ENCODE measurements at regions not wholly inside any gene's neighbourhood (a gene's known extent, or its start where the extent isn't known, plus 50 kb on each side); places are given as distances from the start of the nearest gene placed in this dataset.
"Not testable (repeated sequence)": the region's sequence is repeated elsewhere in the genome, so short reads cannot be mapped to it uniquely, and the experiment has no call there.

DNA sequence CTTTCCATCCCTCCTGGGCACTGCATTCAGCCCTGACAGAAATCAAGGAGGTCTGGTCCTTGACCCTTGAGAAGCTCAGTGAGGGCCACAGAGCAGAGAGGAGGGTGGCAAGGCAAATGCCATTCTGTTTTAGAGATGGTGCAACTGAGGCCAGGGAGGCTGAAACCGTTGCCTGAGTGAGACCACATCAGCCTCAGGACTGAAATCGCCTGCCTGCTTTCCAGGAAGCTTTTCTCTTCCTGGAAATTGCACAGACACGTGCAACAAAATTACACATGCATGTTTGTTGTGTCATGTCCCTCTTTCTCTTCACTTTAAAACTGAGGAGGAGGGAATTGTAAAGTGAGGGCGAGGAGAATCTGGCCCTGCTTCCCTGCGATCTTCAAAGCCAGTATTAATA lies 113.7 kb upstream of the PDE10A start:
- no peak for DNase-seq (ENCODE audit: low read depth)

- no peak for DNase-seq (ENCODE audit: low read depth)
These were observed 112.7 kb upstream of the PDE10A start for GRCh38 chr6:165775721-165776120.

DNA sequence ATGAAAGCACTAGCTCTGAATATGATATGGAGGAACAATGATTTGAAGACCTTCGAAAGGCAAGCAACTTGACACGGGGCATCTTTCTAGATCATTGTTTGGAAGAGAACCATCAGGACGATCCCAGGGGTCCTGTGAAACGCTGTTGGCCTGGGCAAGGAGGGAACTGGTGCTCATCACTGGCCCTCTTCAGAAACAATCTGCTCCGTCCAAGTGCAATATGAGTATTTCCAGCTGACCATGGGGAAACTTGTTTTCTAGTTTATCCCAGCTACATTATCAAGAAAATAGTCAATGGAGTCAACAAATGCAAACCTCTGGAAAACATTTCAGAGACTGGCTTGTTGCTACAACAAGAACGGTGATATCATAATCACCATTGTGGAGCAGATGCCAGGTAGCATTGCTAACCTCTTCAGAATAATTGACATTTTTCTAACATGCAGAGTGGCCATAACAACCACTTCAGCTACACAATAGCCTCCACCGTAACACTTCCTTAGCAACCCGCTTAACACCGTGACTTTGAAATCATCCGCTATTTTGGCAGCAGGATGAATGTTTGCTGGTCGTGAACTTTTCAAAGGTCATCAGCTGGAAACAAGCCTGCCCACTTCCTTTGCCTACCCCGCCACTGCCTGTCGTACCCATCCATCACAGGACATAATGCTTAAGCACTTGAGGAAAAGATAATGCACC lies 112.0 kb upstream of the PDE10A start:
- no peak for DNase-seq (ENCODE audit: low read depth)

DNA sequence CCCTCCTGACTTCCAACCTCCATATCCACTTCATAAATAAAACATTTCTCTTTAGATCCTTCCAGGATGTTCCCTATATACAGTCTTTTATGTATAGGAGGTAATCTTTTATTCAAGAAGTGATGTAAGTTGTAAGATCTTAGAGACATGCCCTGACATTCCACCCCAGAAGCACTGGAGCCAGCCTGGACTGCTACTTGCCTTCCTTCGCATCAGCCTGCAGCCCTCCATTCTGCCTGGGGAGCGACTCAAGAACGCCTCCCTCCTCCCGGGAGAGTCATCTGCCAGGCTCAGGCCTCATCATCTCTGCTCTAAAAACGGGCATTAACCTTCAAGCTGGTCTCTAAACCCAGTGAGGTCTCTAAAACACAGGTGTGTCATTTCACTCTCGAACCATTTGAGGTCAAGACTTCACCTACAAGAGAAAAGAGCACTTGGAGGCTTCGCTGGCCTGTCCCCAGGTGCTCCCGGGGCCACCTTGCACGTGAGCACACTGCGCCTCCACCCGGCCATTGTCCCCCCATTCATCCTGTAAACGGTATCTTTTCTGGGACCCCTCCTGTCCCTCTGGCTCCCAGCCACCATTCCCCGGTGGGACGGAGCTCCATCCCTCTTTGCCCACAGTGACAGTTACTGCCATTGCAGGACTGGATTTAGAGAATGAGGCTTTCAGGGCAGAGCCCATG lies 107.5 kb upstream of the PDE10A start:
- no peak for DNase-seq (ENCODE audit: low read depth)

DNA sequence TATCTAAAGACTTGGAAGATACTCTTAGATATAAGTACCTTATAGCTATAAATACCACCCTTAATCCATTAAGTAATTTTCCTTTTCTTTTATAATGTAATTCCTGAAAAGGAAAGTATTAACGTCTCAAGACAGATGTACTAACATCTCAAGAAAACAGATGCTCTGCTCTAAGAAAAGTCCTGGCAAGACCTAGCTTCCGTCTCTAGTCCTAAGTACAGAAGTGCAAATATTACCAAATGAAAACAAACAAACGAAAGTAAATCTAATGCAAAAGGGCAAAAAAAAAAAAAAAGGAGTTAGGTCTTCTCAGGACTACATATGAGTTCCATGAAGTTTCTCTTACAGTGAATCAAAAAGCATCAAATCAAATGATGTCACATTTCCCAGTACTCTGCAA lies 106.8 kb upstream of the PDE10A start:
- no peak for DNase-seq (ENCODE audit: low read depth)

DNA sequence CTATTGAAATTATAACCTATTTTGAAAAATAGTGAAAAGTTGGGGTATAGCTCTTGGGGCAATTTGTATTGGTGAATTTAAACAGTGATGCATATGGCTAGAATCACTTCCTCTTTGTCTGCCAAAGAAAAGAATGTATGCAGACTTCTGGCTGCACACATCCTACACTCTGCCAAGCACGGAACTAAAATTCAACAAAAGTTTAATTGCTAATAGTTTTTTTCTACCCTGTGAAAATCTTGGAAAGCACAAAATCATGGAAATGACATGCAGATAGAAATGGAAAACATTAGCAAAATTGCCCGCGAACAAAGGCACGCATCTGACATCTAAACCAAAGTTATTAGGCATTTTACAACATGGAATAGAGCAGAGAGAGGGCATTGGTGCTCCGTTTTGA lies 106.4 kb upstream of the PDE10A start:
- no peak for DNase-seq (ENCODE audit: low read depth)

DNA sequence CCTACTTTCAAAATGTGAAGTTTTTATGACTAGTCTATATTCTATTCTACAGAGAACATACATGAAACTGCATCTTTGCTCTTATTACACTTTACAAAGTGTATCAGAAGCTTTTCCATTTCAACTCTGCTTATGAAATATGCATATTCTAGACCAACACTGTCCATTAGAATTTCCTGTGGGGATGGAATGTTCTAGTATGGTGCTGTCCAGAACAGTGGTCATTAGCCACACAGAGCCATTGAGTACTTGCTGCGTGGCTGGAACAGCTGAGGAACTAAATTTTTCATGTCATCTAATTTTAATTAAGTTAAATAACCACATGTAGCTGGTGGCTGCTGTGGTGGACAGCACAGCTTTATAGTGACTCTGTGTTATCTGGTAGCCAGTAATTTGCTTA lies 105.9 kb upstream of the PDE10A start:
- no peak for DNase-seq (ENCODE audit: low read depth)

GRCh38 chr6:165767228-165767627 lies 104.2 kb upstream of the PDE10A start:
- DNase-seq (ENCODE audit: low read depth) = no peak

GRCh38 chr6:165766457-165766856 lies 103.4 kb upstream of the PDE10A start:
- no peak for DNase-seq (ENCODE audit: low read depth)

- DNase-seq (ENCODE audit: low read depth) = no peak
These were observed 103.0 kb upstream of the PDE10A start for GRCh38 chr6:165766026-165766425.

- DNase-seq (ENCODE audit: low read depth) = not testable (repeated sequence)
These were observed 102.2 kb upstream of the PDE10A start for GRCh38 chr6:165765256-165765655.

DNA sequence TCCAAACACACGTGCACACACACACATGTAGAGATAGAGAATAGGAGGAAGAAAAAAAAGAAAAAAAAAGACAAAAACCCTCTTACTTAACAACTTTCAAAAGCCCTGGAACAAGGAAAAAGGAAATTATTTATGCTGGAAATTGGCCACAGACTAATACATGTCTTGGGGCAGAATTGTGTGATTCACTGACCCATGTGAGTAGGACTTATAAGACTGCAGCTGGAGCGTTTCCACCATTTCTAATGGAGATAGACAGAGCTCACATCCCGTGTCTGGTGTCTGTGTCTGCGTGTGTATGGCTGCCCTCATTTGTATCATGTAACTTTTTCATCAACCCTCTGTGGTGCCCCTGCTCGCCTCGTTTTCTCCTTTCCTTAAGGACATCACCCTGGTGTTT lies 99.8 kb upstream of the PDE10A start:
- DNase-seq (ENCODE audit: low read depth) = no peak

DNA sequence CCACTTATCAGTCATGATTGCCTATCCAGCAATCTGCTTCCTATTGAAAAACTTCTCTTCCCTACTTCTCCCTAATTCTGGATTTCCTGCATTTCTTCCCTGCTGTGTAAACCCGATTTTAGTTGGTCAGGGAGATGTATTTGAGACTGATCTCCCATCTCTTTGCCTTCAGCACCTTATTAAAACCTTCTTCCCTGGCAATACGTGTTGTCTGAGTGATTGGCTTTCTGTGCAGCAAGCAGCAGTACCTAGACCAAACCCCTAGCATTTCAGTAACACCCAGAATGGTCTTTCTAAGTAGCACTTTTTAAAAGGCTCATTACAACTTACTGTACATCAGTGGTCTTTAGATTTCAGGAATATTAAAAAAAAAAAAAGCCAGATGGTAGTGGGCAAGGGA lies 99.1 kb upstream of the PDE10A start:
- no peak for DNase-seq (ENCODE audit: low read depth)

- DNase-seq (ENCODE audit: low read depth) = no peak
These were observed 97.8 kb upstream of the PDE10A start for GRCh38 chr6:165760803-165761185.

GRCh38 chr6:165760126-165760802 lies 97.2 kb upstream of the PDE10A start:
- no peak for DNase-seq (ENCODE audit: low read depth)

- DNase-seq (ENCODE audit: low read depth) = no peak
These were observed 95.4 kb upstream of the PDE10A start for GRCh38 chr6:165758441-165758840.

DNA sequence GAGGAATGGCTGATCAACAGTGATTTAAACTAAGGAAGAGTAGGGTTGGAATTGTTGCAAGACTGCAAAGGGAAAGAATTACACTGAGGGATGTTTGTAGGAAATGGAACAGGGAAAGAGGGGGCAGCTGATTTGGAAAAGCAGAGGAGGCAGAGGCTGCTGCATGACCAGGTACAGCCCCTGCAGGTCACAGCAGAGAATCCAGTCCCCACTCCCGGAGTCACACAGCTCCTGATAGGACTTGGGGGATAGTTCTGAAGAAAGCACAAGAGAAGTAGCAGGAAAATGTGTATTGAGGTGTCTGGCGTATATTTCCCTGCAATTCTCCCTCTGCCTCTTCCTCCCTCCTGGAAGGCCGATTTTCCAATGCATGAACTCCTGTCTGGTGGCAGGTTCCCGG lies 92.5 kb upstream of the PDE10A start:
- DNase-seq (ENCODE audit: low read depth) = no peak

DNA sequence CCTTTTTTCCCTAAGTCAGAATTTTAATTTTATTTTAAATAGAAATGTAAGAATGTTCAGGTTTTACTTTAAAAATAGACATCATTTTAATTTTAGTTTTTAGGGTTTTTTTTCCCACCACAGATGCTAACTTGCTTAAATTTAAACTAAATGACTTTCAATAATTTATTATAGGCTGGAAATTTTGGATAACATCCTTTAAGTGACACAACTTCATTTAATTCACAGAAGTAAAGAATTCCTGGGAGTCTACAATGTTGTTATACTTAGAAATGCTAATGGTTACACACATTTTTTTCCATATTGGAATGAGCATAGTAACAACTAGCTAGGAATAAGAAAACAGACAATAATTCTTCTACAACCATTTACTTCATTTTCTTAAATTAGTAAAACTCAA lies 90.5 kb upstream of the PDE10A start:
- no peak for DNase-seq (ENCODE audit: low read depth)

DNA sequence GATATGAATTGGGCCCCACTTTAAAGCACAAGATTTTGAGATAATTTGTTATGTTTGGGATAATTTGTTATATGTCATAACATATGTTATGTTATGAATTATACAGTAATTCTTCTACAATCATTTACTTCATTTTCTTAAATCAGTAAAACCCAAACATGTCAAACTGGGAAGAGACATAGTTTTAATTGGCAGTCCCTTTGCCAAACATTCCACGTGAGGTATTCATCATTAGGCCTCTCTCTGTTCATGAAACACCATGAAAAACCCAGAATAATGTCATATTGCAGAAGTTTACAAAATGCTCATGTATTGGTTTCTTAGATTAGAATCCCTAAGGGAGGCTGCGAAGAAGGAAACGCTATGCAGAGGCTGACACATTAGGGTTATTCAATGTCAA lies 89.4 kb upstream of the PDE10A start:
- no peak for DNase-seq (ENCODE audit: low read depth)

GRCh38 chr6:165751486-165751885 lies 88.4 kb upstream of the PDE10A start:
- DNase-seq (ENCODE audit: low read depth) = no peak

- no peak for DNase-seq (ENCODE audit: low read depth)
These were observed 86.1 kb upstream of the PDE10A start for GRCh38 chr6:165749163-165749562.

- DNase-seq (ENCODE audit: low read depth) = no peak
These were observed 85.3 kb upstream of the PDE10A start for GRCh38 chr6:165748390-165748789.

DNA sequence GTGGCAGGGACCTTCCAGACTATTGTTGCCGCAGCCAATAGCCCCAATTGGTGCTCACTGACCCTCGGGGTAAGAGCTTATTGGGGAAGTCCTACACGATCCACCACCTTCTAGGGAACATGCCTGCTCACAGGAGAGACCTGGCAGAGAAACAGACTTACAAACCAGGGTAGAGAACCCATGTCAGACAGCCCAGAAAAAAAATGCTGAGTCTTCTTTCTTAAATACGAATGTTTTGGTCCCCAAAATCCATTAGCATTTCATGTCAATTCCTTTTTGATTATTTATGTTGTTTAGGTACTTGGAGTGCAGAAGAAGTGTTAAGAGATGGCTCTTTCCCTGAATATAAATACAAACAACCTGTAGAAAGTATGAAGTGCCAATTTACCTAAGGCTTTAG lies 84.9 kb upstream of the PDE10A start:
- DNase-seq (ENCODE audit: low read depth) = no peak

- no peak for DNase-seq (ENCODE audit: low read depth)
These were observed 83.3 kb upstream of the PDE10A start for GRCh38 chr6:165746331-165746730.

Measured in activated T-helper 1 cell treated with Interleukin-2 at 50 U/mL for 16 hours (primary cell).